ENCODE measurements at regions not wholly inside any gene's neighbourhood (a gene's known extent, or its start where the extent isn't known, plus 50 kb on each side); places are given as distances from the start of the nearest gene placed in this dataset.

DNA sequence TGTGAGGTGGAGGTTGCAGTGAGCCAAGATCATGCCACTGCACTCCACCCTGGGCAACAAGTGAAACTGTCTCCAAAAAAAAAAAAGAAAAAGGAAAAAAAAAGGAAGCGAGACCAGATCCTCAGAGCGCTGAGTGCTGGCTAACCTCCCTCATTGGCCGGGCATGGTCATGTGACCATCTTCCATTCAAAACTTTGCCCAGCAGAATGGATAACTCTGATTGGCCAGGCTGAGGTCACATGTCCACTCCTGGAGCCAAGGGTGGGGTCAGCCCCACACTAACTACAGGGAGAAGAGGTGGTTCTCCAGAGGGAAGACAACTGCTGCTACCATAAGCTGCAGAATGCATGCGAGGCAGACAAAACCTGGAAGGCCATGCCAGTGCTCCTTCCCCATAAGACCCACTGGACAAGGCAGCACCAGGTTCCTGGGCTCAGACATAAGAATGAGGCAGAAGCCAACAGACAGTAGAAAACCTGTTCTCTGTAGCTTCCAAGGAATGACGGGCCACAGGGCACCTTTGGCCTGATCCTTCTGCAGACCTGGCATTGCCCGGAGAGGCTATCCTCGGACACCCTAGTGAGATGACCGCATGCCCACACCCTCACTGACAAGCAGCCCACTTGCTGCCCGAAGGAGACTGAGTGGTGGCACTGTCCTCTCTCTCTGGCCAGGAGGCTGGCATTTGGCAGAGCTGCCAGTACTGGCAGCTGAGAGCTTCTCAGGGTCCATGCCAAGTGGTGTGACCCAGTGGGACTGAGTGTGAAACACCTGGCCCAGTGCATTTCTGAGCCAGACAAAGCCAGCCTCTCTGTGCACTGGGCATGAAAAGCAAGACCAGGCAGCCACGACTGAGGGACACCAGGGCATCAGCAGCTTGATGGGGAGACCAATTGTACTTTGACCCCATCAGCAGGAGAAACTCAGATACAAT lies 311.9 kb upstream of the SULF2 start:
- DNase-seq = no peak

DNA sequence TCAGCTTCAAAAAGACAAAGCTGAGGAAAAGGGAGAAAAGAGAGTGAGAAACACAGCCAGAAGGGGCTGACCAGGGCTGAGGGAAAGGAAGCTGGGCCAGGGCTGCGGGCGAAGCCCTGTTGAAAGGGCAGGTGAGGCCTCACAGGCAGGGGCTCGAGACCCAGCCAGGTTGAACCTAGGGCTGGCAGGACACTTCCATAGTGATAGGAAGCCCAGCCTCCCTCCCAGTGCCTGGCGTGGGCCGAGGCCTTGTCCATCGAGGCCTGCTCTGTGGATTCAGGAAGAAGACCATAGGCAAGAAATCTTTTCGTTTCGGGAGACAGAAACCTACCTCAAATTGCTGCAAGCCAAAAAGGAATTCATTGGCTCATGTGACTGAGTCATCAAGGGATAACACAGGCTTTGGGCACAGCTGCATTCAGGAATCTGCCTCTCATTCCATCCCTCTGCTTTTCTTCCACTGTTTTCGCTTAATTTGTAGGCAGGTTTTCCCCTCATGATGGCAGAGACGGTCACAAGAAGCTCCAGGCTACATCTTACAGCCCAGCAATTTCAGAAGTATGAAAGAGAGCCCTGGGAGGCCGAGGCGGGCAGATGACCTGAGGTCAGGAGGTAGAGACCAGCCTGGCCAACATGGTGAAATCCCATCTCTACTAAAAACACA lies 311.1 kb upstream of the SULF2 start:
- DNase-seq = no peak

DNA sequence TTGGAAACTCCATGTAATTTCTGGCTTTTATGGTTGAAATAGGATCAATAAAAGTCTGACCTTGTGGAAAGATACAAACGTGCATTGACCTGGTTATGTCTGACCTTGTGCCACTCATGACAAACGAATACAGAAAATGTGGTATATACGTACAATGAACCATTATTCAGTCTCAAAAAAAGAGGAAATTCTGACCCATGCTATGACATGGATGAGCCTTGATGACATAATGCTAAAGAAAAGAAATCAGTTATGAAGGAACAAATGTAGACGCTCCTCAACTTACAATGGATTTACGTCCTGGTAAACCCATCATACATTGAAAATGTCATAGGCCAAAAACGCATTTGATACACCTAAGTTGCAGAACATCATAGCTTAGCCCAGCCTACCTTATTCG lies 309.7 kb upstream of the SULF2 start:
- no peak for DNase-seq

DNA sequence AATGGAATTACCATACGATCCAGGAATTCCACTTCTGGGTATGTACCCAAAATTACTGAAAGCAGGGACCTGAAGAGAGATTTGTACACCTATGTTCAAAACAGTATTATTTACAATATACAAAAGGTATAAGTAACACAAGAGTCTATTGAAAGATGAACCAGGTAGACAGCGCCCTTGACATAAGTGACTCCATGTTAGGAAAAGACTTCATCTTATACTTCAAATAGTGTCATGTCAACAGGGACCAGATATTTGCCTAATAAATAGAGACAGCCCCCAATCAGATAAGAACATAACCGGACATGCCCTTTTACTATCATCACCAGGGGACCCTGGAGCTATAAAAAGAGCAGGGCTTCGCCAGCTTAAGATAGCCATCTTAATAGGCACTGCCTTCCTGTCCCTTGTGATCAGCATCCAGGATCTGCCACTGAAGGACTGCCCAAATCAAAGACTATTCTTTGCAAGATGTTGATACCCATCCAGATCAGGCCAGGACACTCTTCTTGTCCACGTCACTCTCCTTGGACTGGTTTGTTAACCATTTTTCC lies 309.0 kb upstream of the SULF2 start:
- no peak for DNase-seq

DNA sequence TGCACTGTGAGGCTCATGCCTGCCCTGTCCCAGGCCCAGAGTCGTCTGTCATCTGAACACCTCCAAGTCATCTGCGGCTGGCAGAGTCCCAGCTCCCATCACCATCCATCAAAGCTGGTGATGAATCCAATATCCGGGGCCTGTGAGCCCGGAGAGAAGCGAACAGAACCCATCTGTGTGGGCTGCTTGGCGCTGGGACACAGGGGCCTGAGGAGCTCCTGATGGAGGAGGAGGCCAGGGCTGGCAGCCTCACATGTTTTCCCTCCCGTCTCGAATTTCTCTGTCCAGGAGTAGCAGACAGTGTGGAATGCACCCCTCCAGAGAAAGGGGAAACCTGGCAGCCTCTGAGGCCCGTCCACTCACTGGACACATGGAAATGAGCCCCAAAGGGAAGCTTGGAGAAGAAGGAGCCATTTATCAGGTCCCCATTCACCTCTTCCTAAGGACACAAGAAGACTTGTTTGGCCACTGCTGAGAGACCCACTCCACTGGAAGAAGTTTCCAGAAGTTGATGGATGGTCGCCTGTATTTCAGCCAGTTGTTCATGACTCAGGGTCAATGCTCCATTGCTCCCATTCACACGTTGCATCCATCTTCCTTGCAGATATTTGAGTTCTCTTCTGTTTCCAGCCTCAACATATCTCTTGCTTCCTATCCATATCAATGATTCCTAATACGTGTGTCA lies 307.5 kb upstream of the SULF2 start:
- no peak for DNase-seq

DNA sequence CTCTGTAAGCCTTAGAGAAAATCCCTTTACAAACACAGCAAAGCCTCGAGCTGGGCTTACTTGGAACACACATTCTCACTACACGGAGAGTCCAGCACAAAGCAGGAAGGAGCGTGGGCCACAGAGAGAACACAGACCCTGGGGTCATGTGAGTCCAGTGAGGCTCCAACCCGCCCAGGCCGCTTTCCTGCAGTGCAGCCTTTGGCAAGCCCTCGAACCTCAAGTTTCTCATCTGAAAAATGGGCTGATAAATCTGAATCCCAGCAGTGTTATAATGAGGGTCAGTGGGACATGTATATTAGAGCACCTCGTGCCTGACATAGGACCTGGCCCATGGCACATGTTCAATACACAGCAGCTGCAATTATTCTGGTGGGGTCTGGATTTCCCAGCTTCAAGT lies 305.5 kb upstream of the SULF2 start:
- DNase-seq = no peak

DNA sequence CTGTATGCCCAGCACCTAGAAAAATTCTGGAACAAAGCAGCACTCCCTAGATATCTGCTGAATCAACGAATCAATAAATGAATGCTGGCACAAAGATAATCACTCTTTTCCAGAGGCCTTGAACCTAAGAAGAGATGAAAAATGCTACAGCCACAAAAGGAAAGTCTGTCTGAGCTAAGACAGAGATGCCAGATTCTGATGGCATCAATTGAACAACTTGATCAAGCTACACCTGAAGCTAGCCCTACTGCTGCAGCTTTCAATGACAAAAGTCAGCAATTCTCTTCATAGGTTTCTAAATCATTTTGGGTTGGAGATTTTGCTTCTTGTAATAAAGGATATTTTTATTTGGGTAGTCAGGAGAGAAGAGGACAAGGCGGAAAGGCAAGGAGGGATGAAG lies 305.0 kb upstream of the SULF2 start:
- DNase-seq = no peak

DNA sequence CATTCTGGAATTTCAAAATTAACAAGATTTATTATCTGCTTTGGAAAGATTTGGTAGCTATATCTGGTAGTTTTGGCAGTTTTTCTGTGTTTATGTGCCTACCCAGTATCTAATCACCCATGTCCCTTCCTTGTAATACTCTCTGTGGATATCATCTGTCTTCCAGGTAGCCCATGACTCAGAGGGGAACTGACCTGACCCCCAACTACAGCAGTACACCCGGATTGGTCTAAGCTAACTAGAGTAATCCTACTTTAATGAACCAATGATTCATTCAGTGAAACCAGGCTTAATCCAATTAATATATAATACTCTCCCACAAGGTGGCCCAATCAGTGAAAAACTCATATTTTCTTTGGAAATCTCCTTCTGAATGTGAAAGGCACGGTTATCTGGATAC lies 295.3 kb upstream of the SULF2 start:
- DNase-seq = no peak

DNA sequence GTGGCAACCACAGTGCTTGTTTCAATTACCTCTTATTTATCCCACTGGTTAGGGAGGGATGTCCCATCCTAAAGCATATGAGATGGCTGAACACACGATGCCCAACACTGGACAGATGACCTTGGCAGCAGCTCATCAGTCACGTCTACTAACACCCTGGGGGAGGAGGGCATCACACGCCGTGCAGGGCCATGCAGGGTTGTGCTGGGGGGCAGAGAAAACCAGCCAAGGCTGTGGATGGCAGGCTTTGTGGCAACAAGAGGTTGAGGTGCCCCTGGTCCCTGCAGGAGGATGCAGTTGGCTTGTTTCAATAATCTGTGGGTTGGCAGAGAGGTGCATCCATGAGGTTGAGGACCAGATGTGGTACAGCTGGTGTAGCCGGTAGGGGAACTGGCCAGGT lies 293.7 kb upstream of the SULF2 start:
- no peak for DNase-seq

DNA sequence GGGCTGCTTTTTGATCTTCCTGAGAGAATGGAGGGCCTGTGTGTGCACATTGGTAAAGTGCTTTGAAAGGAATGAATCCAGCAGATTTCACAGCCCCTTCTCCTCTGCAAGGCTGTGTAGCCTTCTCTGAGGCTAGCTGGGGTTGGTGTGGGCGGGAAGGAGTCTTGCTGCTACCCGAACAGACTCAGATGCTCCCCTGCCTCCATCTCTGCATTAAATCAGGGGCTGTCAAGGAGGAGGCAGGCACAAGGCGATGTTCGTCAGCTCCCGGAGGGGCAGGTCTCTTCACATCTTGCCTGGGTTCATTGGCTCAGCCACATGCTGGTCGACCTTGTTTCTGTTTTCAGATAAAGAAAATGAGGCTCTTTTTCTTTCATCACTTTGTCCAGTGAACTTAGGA lies 291.5 kb upstream of the SULF2 start:
- DNase-seq = no peak

DNA sequence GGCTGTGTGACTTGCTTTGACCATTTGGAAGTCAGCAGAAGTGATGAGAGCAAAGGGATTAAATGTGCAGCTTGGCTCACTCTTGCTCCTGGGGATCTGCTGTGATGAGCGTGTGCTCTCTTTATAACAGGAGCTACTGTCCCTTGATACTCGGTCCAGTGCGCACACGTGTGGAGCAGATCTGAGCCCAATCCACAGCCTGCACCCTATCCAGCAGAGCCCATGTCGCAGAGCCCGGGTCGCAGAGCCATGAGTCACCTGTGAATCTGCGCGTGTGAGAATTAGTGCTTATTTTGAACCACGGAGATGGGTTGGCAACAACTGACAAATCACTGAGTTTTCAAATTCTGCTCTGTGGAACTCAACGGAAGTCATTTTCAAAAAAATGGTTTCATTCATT lies 291.0 kb upstream of the SULF2 start:
- DNase-seq = no peak

DNA sequence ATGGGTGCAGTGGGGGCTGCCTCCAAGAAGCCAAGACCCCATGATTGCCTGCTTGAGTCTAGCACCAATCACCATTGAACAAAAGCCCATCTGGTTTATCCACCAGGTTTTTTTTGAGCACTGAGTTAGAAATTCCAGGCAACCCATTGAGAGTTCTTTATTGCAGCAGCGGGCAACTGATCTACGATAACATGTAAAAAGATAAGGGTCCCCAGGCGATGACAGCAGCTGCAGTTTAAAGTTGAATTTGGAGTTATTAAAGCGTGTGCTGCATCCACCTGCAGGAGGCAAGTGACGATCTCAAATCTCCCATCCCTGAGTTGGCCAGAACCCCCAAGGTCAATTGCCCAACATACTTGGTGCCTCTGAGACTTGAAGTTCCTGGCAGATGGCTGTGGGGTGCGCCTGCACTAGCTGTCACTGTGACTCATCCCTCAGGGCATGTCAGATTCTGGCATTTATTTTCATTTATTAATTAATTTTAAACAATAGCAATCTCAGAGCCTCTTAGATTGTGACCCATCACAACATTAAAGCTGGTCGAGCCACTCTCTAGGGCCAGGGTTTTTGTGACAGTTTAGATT lies 290.4 kb upstream of the SULF2 start:
- DNase-seq = no peak

DNA sequence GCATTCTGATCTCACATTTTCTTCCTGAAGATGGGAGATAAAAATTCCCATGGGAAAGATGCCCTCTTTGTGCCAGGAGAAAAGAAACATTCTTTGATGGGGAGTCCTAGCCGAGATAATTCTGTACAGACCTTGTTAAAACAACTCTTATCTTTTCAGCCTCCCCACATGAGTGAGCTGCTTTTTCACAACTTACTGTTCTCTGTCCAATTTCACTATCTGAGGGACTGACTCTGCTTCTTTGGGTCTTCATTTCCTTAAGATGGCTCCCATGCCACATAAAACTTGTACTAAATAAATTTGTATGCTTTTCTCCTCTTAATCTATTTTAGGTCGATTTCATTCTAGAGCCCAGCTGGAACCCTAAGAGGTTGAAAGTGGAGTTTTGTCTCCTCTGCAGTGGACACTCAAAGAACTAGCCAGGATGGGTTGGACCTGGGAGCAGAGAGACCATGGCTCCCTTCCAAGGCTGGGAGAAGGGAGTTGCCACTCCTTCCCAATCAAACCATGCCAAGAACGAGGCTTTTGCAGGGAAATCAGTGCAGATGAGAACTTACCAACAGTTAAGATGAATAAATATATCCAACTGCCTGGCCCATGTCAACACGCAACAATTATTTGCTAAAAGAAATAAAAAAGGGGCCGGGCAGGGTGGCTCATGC lies 285.8 kb upstream of the SULF2 start:
- DNase-seq = no peak

DNA sequence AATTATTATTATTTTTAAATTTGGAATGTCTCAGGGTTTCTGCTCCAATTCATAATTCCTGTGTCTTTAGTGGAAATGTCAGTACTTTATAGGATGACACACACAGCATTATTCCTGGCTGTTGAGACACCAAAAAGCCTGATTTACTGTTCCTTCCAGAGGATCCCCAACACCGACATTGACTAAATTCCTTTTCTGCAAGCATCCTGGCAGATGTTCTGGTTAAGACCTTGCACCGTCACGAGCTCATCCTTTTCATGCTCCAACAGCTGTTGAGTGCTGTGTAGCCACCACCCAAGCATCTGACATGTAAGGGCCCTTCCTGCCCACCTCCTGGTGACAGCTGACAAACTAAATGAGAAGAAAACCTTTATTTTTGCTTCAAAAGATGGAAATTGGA lies 284.3 kb upstream of the SULF2 start:
- no peak for DNase-seq

DNA sequence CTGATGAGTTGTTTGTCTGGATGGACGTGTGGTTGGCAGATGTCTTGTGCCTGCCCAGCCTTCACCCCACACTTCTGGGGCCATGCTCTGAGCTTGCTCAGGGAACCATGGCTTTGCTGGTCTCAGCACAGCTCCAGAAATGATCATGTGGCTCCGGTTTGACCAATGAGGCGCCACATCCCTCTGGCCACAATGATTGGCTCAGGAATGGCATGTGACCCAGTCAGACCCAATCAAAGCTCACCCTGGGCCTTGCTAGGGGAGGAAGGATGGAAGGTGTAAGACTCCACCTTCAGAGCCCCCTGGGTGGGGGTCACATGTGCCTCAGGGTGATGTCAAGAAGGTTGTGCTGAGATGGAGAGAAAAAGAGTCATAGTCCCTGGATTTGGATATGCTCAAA lies 281.6 kb upstream of the SULF2 start:
- DNase-seq = no peak

DNA sequence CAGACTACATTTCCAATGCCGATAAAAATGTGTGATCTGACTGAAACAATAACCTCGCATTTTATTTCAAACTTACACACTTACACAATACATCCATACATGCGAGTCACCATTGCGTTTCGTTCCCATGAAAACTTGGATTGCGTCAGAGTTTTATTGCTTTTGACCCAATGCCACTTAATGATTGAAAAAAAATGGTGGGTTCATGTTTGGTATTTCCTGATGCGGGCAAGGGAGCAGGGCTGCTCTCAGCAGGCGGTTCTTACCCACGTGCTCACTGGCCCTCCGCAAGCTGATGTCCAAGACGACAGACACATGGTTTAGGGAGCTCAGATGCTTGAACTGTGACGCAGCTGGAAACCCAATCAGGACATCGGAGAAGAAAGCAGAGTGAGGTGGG lies 281.0 kb upstream of the SULF2 start:
- no peak for DNase-seq

DNA sequence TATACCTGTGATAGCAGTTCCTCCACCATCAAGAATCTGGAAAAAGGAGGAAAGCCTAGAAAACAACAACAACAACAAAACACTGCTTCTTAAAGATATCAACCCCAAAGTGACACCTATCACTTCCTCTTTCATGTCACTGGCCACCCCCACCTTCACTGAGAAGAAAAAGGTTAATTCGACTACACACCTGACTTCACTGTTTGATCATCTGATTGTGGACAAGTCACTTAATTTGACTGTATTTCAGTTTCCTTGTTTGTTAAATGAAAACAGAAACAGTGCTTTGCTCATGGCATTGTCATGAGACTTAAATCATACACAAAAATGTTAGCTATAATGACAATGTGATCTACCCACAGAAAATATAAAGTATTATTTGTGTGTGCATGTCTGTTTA lies 280.6 kb upstream of the SULF2 start:
- no peak for DNase-seq

DNA sequence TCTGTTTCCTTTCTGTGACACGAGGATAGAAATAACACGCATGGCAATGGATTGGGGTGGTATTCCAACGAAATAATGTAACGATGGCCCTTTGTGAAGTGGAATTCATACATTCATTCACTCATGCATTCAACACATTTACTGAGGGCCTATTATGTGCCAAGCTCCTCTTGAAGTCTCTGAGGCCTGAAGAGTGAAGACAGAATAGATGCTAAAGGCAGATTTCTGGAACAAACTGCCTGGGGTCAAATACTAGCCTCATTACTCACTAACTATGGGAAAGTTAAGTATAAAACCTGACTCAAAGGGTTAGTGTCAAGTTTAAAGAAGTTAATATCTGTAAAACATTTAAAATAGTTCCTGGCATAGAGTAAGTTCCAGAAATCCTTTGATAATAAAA lies 279.6 kb upstream of the SULF2 start:
- DNase-seq = no peak

DNA sequence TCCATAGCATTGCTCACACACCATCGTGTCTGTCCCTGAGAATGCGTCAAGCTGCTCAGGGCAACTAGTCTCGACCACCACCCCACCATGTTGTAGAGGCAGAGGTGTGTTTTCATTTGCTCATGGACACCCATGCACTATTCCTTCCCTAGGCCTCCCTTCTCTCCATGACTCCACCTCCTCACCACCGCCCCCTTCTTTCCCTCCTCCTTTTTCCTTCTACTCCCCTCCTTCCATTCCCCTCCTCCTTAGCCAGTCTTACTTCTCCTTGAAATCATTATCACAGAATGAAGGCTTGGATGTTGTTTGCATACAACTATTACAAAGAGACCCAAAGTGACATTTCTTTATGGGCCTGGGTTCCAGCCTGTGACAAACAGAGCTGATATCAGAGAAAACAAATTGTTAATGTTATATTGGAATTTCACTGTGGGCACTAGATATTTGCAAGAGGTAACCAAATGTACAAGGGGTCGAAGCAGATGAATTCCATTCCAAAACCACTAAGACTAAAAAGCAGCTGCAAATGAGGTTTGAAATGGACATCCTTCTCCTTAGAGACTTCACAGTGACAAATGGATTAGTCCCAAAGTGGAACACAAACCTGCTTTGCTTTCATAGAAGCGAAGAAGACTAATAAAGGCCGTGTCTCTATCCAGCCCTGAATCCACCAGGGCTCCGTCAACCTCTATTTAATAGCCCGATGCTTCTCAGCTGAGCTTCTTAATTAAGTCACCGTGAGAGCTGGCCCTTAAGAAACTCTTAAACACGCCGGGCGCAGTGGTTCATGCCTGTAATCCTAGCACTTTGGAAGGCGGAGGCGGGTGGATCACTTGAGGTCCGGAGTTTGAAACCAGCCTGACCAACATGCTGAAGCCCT lies 275.8 kb upstream of the SULF2 start:
- no peak for DNase-seq

DNA sequence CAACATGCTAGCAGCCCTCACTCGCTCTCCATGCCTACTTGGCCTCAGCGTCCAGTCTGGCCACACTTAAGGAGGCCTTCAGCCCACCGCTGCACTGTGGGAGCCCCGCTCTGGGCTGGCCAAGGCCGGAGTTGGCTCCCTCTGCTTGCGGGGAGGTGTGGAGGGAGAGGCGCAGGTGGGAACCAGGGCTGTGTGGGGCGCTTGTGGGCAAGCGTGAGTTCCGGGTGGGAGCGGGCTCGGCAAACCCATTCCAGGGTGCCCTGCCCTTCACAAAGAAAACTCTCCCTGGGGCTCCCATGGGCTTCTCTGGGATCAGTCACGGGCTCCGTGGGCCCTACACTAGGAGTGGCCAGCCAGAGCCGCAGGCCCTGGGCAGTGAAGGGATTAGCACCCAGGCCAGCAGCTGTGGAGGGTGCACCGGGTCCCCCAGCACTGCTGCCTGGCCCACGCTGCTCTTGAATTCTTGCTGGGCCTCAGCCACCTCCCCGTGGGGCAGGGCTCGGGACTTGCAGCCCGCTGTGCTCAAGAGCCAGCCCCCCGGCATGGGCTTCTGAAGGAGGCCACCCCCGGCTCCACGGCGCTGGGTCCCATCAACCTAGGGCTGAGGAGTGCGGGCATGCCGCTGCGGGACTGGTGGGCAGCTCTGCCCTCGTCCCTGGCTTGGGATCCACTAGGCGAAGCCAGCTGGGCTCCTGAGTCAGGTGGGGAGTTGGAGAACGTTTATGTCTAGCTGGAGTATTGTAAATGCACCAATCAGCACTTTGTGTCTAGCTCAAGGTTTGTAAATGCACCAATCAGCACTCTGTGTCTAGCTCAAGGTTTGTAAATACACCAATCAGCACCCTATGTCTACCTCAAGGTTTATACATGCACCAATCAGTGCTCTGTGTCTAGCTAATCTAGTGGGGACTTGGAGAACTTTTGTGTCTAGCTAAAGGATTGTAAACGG lies 273.6 kb upstream of the SULF2 start:
- no peak for DNase-seq

DNA sequence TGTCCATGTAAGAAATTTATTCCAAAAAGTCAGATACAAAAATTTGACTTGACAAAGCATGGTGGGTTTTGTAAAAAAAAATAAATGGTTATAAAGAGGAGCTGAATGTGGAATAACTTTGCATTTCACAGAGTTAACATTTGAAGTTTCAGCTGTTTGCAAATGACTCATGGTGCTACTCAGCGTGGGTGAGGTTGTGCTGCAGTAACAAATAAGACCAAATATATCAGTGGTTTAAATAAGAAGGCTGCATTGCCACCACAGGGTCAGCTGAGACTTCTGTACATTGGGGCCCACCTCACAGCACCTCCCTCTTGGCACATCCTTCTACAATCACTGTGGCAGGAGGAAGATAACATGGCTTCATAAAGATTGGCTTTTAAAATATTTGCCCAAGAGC lies 272.5 kb upstream of the SULF2 start:
- DNase-seq = no peak
